NT2/D1 (cell line): ENCODE measurements at regions not wholly inside any gene's neighbourhood (a gene's known extent, or its start where the extent isn't known, plus 50 kb on each side); places are given as distances from the start of the nearest gene placed in this dataset.

ENCODE experiments used
- DNase-seq: peaks from one replicate; pipeline ENCODE4 v3.0.0-alpha.2; 2011; ENCODE audit warnings: low read depth, low spot score
- H3K27me3 ChIP-seq: 2 replicates; pipeline ENCODE4 v1.6.0; 2011; ENCODE audit warnings: mild to moderate bottlenecking; ENCODE audit not compliant: insufficient read length, insufficient read depth
- H3K36me3 ChIP-seq: 2 replicates; pipeline ENCODE4 v1.6.1; 2011; ENCODE audit warnings: mild to moderate bottlenecking, low read length, mixed read lengths; ENCODE audit not compliant: insufficient read depth, insufficient read length
- H3K4me1 ChIP-seq: 2 replicates; pipeline ENCODE4 v1.5.1; 2011; ENCODE audit not compliant: insufficient read depth, insufficient read length
- H3K4me3 ChIP-seq: 2 replicates; pipeline ENCODE4 v1.5.1; 2011; ENCODE audit warnings: low read depth; ENCODE audit not compliant: insufficient read length
- H3K9ac ChIP-seq: 2 replicates; pipeline ENCODE4 v1.6.0; 2011; ENCODE audit warnings: low read depth; ENCODE audit not compliant: insufficient read length
- H3K9me3 ChIP-seq: 2 replicates; pipeline ENCODE4 v1.5.1; 2011; ENCODE audit warnings: mild to moderate bottlenecking, low read length; ENCODE audit not compliant: insufficient read depth
- SUZ12 ChIP-seq: IDR thresholded peaks from 2 replicates; pipeline ENCODE4 v1.6.1; 2011; ENCODE audit not compliant: insufficient read length, insufficient read depth; ENCODE audit errors: extremely low read depth
- YY1 ChIP-seq: IDR thresholded peaks from 2 replicates; pipeline ENCODE4 v1.6.1; 2011; ENCODE audit not compliant: insufficient read length, insufficient read depth
- ZNF274 ChIP-seq: IDR thresholded peaks from 2 replicates; pipeline ENCODE4 v1.6.1; 2011; ENCODE audit warnings: mild to moderate bottlenecking, low read depth, low read length

- Histone ChIP-seq H3K27me3 (no peaks in the 10 kb centered on the region), H3K4me1 (peaks cover 2% of the 10 kb centered on the region), H3K9me3 (no peaks in the 10 kb centered on the region), H3K4me3 (no peak overlapping the region), H3K36me3 (no peaks in the 10 kb centered on the region), H3K9ac (no peak overlapping the region)
- no peak for DNase-seq
- TF ChIP-seq ZNF274 = no peak
- no peak for TF ChIP-seq YY1
- TF ChIP-seq SUZ12 = no peak
Observed at GRCh38 chr1:234906654-234907053, 222.0 kb downstream of the TOMM20 start.

- no peak for TF ChIP-seq YY1
- TF ChIP-seq ZNF274 = no peak
- no peak for TF ChIP-seq SUZ12
- Histone ChIP-seq H3K4me3 (no peak overlapping the region), H3K9me3 (no peaks in the 10 kb centered on the region), H3K36me3 (no peaks in the 10 kb centered on the region), H3K4me1 (peaks cover 8% of the 10 kb centered on the region), H3K9ac (no peak overlapping the region), H3K27me3 (no peaks in the 10 kb centered on the region)
- DNase-seq = no peak
Observed at GRCh38 chr1:234902774-234903547, 225.7 kb downstream of the TOMM20 start.

GRCh38 chr1:234901491-234902049, 227.1 kb downstream of the TOMM20 start:
- no peaks in the 10 kb centered on the region for H3K36me3 ChIP-seq
- no peaks in the 10 kb centered on the region for H3K9me3 ChIP-seq
- no peak for TF ChIP-seq ZNF274
- no peak for TF ChIP-seq SUZ12
- no peak for TF ChIP-seq YY1
- peaks cover 8% of the 10 kb centered on the region for H3K4me1 ChIP-seq
- H3K4me3 ChIP-seq = no peak overlapping the region
- no peaks in the 10 kb centered on the region for H3K27me3 ChIP-seq
- no peak overlapping the region for H3K9ac ChIP-seq
- DNase-seq = no peak

GRCh38 chr1:234900595-234900994, 228.0 kb downstream of the TOMM20 start:
- TF ChIP-seq YY1 = no peak
- no peak for TF ChIP-seq ZNF274
- TF ChIP-seq SUZ12 = no peak
- peaks cover 8% of the 10 kb centered on the region for H3K4me1 ChIP-seq
- H3K27me3 ChIP-seq = no peaks in the 10 kb centered on the region
- H3K9me3 ChIP-seq = no peaks in the 10 kb centered on the region
- no peak overlapping the region for H3K4me3 ChIP-seq
- no peaks in the 10 kb centered on the region for H3K36me3 ChIP-seq
- H3K9ac ChIP-seq = no peak overlapping the region
- DNase-seq = no peak

- H3K27me3 ChIP-seq = no peaks in the 10 kb centered on the region
- DNase-seq = no peak
- peaks cover 8% of the 10 kb centered on the region for H3K4me1 ChIP-seq
- H3K4me3 ChIP-seq = no peak overlapping the region
- TF ChIP-seq ZNF274 (no peak), SUZ12 (no peak), YY1 (no peak)
- H3K36me3 ChIP-seq = no peaks in the 10 kb centered on the region
- H3K9ac ChIP-seq = no peak overlapping the region
- no peaks in the 10 kb centered on the region for H3K9me3 ChIP-seq
Observed at GRCh38 chr1:234899730-234900072, 228.9 kb downstream of the TOMM20 start.

GRCh38 chr1:234899041-234899729, 229.5 kb downstream of the TOMM20 start:
- H3K9me3 ChIP-seq = no peaks in the 10 kb centered on the region
- no peak overlapping the region for H3K9ac ChIP-seq
- peaks cover 8% of the 10 kb centered on the region for H3K4me1 ChIP-seq
- no peaks in the 10 kb centered on the region for H3K27me3 ChIP-seq
- no peak overlapping the region for H3K4me3 ChIP-seq
- H3K36me3 ChIP-seq = no peaks in the 10 kb centered on the region
- TF ChIP-seq SUZ12 = no peak
- TF ChIP-seq ZNF274 = no peak
- TF ChIP-seq YY1 = no peak
- no peak for DNase-seq

- no peak overlapping the region for H3K4me3 ChIP-seq
- no peaks in the 10 kb centered on the region for H3K27me3 ChIP-seq
- no peaks in the 10 kb centered on the region for H3K9me3 ChIP-seq
- H3K9ac ChIP-seq = no peak overlapping the region
- no peak for TF ChIP-seq YY1
- TF ChIP-seq ZNF274 = no peak
- TF ChIP-seq SUZ12 = no peak
- H3K36me3 ChIP-seq = no peaks in the 10 kb centered on the region
- H3K4me1 ChIP-seq = peaks cover 8% of the 10 kb centered on the region
- DNase-seq = no peak
Observed at GRCh38 chr1:234898455-234899033, 230.1 kb downstream of the TOMM20 start.
